Astrocyte of the cerebellum (primary cell): ENCODE measurements at regions not wholly inside any gene's neighbourhood (a gene's known extent, or its start where the extent isn't known, plus 50 kb on each side); places are given as distances from the start of the nearest gene placed in this dataset.

Source experiments
- DNase-seq: peaks from one replicate; pipeline ENCODE4 v3.0.0-alpha.2; 2011; ENCODE audit warnings: low read depth
- H3K4me3 ChIP-seq: 2 replicates; pipeline ENCODE4 v1.5.1; 2011; ENCODE audit warnings: mild to moderate bottlenecking, low read depth, low read length, moderate library complexity
- in situ Hi-C: cut with HindIII; loops from 2 replicates; pipeline ENCODE4 v1.10.0; 2017; ENCODE audit warnings: low sequenced_read_pairs
- TF ChIP-seq, protein P1 (sequence below): IDR thresholded peaks from 2 replicates; pipeline ENCODE4 v1.5.1; 2012; ENCODE audit warnings: low read length, low read depth, moderate library complexity, mild to moderate bottlenecking; ENCODE audit errors: missing control alignments

DNA sequence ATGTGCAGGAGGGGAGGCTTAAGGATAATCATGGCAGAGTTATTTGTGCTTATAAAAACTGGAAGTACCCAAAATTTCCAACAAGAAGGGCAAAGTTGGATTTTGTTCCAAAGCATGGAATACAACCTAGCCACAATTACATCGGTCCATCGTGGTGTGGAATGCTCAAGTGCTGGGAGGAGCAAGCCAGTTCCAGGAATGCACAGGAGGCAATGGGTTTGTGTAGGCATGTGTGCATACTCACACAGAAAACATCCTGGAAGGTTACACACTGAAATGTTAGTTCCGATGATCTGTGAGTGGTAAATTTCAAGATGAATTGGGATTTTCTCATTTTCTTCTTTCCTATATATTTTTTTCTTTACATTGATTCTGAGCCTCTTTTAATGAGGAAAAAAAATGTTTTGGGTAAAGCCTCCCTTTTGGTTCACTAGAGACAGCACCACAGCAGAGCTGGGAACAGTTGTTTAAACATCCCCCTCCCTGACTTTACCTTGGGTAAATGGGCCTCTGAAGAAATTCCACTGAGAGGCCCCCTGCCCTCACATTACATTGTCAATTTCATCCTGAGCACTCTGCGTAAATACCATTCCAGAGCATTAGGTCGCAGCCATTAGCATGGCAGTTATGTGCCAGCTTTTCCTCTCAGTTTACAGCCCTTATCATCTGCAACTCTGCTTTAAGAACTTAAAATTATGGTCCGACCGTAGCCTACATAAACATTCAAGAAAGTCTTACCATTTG lies 122.0 kb downstream of the UQCRFS1 start:
- TF ChIP-seq, protein P1, sequence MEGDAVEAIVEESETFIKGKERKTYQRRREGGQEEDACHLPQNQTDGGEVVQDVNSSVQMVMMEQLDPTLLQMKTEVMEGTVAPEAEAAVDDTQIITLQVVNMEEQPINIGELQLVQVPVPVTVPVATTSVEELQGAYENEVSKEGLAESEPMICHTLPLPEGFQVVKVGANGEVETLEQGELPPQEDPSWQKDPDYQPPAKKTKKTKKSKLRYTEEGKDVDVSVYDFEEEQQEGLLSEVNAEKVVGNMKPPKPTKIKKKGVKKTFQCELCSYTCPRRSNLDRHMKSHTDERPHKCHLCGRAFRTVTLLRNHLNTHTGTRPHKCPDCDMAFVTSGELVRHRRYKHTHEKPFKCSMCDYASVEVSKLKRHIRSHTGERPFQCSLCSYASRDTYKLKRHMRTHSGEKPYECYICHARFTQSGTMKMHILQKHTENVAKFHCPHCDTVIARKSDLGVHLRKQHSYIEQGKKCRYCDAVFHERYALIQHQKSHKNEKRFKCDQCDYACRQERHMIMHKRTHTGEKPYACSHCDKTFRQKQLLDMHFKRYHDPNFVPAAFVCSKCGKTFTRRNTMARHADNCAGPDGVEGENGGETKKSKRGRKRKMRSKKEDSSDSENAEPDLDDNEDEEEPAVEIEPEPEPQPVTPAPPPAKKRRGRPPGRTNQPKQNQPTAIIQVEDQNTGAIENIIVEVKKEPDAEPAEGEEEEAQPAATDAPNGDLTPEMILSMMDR: no peak
- no peak overlapping the region for H3K4me3 ChIP-seq
- in situ Hi-C loops: no loop called here
- no peak for DNase-seq

DNA sequence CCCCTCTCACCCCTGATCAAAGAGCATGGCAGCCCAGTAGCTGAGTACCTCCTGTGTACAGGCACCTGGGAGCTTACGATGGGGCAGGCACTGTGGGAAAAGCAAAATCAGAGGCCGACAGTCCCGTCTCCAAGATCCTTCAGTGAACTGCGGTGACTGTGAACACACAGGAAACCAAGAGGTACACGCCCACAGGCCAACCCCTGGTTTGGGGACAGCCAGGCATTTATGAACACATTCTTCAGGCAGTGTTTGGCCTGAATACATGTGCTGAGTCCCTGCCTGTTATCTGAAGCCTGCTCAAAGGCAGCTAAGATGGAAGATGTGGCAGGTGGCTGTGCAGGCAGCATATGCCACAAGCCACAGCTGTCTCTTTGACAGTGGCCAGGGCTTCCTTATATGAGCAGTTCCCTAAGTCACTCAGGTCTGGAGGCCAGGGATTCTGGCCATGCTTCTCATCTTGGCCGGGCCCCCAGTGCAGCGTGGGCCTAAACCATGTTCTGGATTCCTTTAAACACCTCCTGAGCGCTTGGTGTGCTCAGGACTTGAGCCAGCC lies 123.6 kb downstream of the UQCRFS1 start:
- in situ Hi-C loops: no loop called here

DNA sequence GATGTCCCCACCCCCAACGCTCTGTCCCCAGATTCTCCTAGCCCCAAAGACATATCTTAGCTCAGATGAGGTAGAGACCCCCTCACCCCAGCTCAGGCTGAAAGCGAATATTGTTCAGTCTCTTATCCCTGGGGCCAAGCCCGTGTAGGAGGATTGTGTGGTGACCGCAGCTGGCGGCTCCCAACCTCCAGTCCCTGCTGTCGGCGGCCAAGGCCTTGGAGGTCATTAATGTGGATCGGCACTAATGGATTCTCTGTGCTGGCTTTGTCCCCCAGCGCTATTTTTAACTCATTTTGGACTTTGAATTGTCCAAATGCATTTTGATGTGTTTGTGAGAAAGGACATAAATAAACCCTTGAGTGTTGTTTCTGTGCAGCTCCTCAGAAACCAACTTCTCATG lies 124.2 kb downstream of the UQCRFS1 start:
- no peak overlapping the region for H3K4me3 ChIP-seq
- TF ChIP-seq, protein P1: no peak
- no peak for DNase-seq
- in situ Hi-C loops: no loop called here

More for the DNA sequence above, 123.6 kb downstream of the UQCRFS1 start:
- TF ChIP-seq, protein P1: no peak
- DNase-seq: no peak
- no peak overlapping the region for H3K4me3 ChIP-seq

DNA sequence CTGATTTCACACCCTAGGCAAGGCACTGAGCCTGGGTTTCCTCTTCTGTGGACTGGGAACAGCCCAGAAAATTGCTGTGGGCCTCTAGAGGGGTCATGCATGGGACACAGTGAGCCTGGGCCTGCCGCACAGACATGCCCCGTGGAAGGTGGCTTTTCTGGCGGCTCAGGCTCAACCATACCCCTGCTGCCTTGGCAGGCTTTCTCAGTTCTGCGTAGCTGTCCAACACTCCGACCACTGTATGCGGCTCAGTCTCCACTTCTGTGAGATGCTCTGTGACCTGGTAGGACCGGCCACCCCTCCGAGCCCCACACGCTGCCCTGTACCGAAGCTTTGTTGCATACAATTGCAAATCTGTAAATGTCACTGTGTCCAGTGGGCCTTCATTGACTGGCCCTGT lies 126.3 kb downstream of the UQCRFS1 start:
- DNase-seq: no peak
- TF ChIP-seq, protein P1: no peak
- in situ Hi-C loops: no loop called here
- no peak overlapping the region for H3K4me3 ChIP-seq

DNA sequence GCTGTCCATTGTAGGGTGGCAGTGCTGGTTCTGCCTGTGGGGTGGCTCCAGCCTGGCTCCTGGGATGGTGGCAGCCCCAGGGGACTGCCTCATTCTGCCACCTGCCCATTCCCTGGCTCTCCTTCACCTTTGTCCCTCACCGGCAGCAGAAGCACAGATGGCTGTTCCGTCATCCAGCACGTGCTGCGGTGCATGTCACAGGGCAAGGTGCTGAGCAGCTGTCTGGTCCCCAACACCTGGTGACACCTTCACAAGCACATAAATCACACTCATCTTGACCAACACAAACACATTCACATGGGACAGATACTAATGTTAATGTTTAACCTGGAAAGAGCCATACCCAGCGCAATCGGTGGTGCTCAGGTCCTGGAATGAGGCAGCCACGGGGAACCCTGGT lies 126.8 kb downstream of the UQCRFS1 start:
- TF ChIP-seq, protein P1: no peak
- DNase-seq: no peak
- in situ Hi-C loops: no loop called here
- H3K4me3 ChIP-seq: no peak overlapping the region

DNA sequence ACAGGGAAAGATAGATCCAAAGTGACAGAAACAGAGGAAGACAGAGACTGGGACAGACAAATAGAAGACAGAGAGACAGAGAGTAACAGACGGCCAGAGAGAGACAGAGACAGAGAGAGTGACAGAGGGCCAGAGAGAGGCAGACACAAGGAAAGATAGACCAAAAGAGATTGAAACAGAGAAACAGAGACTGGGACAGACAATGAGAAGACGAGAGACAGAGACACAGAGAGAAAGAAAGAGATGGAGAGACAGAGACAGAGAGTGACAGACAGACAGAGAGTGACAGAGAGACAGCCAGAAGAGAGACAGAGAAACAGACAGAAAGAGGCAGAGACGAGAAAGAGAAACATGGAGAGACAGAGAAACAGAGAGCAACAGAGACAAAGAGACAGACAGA lies 127.3 kb downstream of the UQCRFS1 start:
- no peak overlapping the region for H3K4me3 ChIP-seq
- DNase-seq: no peak
- TF ChIP-seq, protein P1: no peak
- in situ Hi-C loops: no loop called here
